Right atrium auricular region (tissue), 2 donors: ENCODE measurements at regions not wholly inside any gene's neighbourhood (a gene's known extent, or its start where the extent isn't known, plus 50 kb on each side); places are given as distances from the start of the nearest gene placed in this dataset.
"Not testable (repeated sequence)": the region's sequence is repeated elsewhere in the genome, so short reads cannot be mapped to it uniquely, and the experiment has no call there.

Experiments
- DNase-seq: peaks from one replicate; pipeline ENCODE4 v3.0.0-alpha.2; 2019; ENCODE audit warnings: low spot score
- H3K27ac ChIP-seq, 2 donors: fragments of 200-600 bp; sonication (generic); 1 replicate in 1 of 2; 2 replicates in 1 of 2; pipeline ENCODE4 v1.5.1; 2016 to 2019
- H3K27me3 ChIP-seq, 2 donors: fragments of 200-600 bp; sonication (generic); one replicate each; pipeline versions ENCODE4 v1.5.1 to v1.6.0; 2017 to 2019
- H3K36me3 ChIP-seq: fragments of 200-600 bp; sonication (generic); one replicate; pipeline ENCODE4 v1.5.1; 2016
- H3K4me1 ChIP-seq, 2 donors: fragments of 200-600 bp; sonication (generic); one replicate each; pipeline versions ENCODE4 v1.5.1 to v1.6.0; 2017 to 2019
- H3K4me3 ChIP-seq, 2 donors: fragments of 200-600 bp; sonication (generic); 1 replicate in 1 of 2; 2 replicates in 1 of 2; pipeline ENCODE4 v1.5.1; 2017 to 2019; ENCODE audit warnings: mild to moderate bottlenecking in 1 of 2, moderate library complexity in 1 of 2
- H3K9me3 ChIP-seq, 2 donors: fragments of 200-600 bp; sonication (generic); one replicate each; pipeline ENCODE4 v1.5.1; 2019
- CTCF ChIP-seq, 2 donors: fragments of 200-600 bp; sonication (generic); IDR thresholded peaks; one replicate each; pipeline ENCODE4 v1.5.1; 2019; ENCODE audit warnings: antibody characterized with exemption in 2 of 2

- no peak overlapping the region for H3K27ac ChIP-seq
- no peak for TF ChIP-seq CTCF (IDR thresholded peaks at IDR 0.05)
- no peak overlapping the region for H3K4me3 ChIP-seq
- no peaks in the 10 kb centered on the region for H3K9me3 ChIP-seq
- no peaks in the 10 kb centered on the region for H3K36me3 ChIP-seq
- H3K27me3 ChIP-seq: no peaks in the 10 kb centered on the region
- H3K4me1 ChIP-seq: no peaks in the 10 kb centered on the region
- DNase-seq: no peak
These were observed 115.9 kb downstream of the OTOR start for GRCh38 chr20:16864069-16864468.

- H3K9me3 ChIP-seq: no peaks in the 10 kb centered on the region
- no peaks in the 10 kb centered on the region for H3K36me3 ChIP-seq
- no peaks in the 10 kb centered on the region for H3K27me3 ChIP-seq
- H3K4me1 ChIP-seq: no peaks in the 10 kb centered on the region
- H3K27ac ChIP-seq: no peak overlapping the region
- no peak for TF ChIP-seq CTCF (IDR thresholded peaks at IDR 0.05)
- no peak overlapping the region for H3K4me3 ChIP-seq
- no peak for DNase-seq
These were observed 116.8 kb downstream of the OTOR start for GRCh38 chr20:16864963-16865362.

GRCh38 chr20:16865406-16865805, 117.2 kb downstream of the OTOR start:
- no peak overlapping the region for H3K4me3 ChIP-seq
- H3K4me1 ChIP-seq: no peaks in the 10 kb centered on the region
- no peak for TF ChIP-seq CTCF (IDR thresholded peaks at IDR 0.05)
- no peak overlapping the region for H3K27ac ChIP-seq
- no peaks in the 10 kb centered on the region for H3K9me3 ChIP-seq
- no peak for DNase-seq
- no peaks in the 10 kb centered on the region for H3K27me3 ChIP-seq
- no peaks in the 10 kb centered on the region for H3K36me3 ChIP-seq

GRCh38 chr20:16873124-16873523, 125.0 kb downstream of the OTOR start:
- not testable (repeated sequence) for H3K36me3 ChIP-seq, DNase-seq, H3K4me3 ChIP-seq, H3K27ac ChIP-seq, H3K9me3 ChIP-seq, H3K4me1 ChIP-seq, H3K27me3 ChIP-seq

- no peak for DNase-seq
- H3K9me3 ChIP-seq: no peaks in the 10 kb centered on the region
- no peak overlapping the region for H3K4me3 ChIP-seq
- TF ChIP-seq CTCF (IDR thresholded peaks at IDR 0.05): no peak
- H3K4me1 ChIP-seq: no peaks in the 10 kb centered on the region
- no peaks in the 10 kb centered on the region for H3K27me3 ChIP-seq
- no peaks in the 10 kb centered on the region for H3K36me3 ChIP-seq
- H3K27ac ChIP-seq: no peak overlapping the region
These were observed 128.9 kb downstream of the OTOR start for GRCh38 chr20:16877053-16877554.

GRCh38 chr20:16885746-16886145, 137.6 kb downstream of the OTOR start:
- Histone ChIP-seq H3K4me1 (no peaks in the 10 kb centered on the region), H3K27me3 (no peaks in the 10 kb centered on the region), H3K27ac (no peak overlapping the region), H3K4me3 (no peak overlapping the region), H3K36me3 (no peaks in the 10 kb centered on the region), H3K9me3 (no peaks in the 10 kb centered on the region)
- DNase-seq: no peak
- TF ChIP-seq CTCF (IDR thresholded peaks at IDR 0.05): no peak
